ENCODE measurements at regions not wholly inside any gene's neighbourhood (a gene's known extent, or its start where the extent isn't known, plus 50 kb on each side); places are given as distances from the start of the nearest gene placed in this dataset.

- Histone ChIP-seq H3K9me3 (no peaks in the 10 kb centered on the region), H3K27me3 (replicated peaks; ENCODE audit: insufficient read depth) (no peaks in the 10 kb centered on the region), H3K4me1 (ENCODE audit: control insufficient read depth in 1 of 2, low read depth in 2 of 2) (peaks cover 11 to 56% of the 10 kb centered on the region in 2 donors), H3K36me3 (no peaks in the 10 kb centered on the region), H3K4me3 (no peak overlapping the region), H3K27ac (no peak overlapping the region)
- ATAC-seq (ENCODE audit: insufficient number of reproducible peaks, low FRiP score, low read depth) (no peak), DNase-seq (ENCODE audit: low spot score) (no peak)
- TF ChIP-seq CTCF (IDR thresholded peaks at IDR 0.05), result no peak
Measured at GRCh38 chr3:30346933-30347320, 259.5 kb upstream of the TGFBR2 start.

DNA sequence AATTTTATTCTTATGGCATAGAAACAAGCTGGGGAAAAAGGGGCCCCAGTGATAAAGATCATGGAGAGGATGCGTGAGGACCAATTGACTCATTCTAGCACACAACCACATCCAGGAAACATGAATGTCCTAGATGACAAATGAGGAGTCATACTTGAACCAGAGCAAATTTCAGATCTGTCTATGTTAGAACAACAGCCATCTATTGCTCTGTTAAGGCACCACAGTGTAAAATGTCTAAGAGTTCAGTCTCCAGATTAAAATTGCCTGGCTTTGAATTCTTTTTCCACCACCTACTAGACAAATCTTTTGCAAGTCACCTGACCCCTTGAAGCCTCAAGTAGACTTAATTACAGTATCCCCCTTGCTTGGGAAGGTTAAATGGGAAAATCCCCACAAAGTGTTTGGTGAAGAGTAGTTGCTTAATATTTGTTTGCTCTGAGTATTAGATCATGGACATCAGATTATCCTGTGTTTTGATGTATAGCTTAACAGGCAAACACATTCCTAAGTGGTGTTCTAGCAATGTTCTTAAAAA lies 258.7 kb upstream of the TGFBR2 start:
- Histone ChIP-seq H3K27ac (no peak overlapping the region), H3K27me3 (replicated peaks; ENCODE audit: insufficient read depth) (no peaks in the 10 kb centered on the region), H3K4me1 (ENCODE audit: control insufficient read depth in 1 of 2, low read depth in 2 of 2) (peaks cover 10 to 59% of the 10 kb centered on the region in 2 donors), H3K9me3 (no peaks in the 10 kb centered on the region), H3K36me3 (no peaks in the 10 kb centered on the region), H3K4me3 (no peak overlapping the region)
- ATAC-seq (ENCODE audit: insufficient number of reproducible peaks, low FRiP score, low read depth) (no peak), DNase-seq (ENCODE audit: low spot score) (no peak)
- TF ChIP-seq CTCF (IDR thresholded peaks at IDR 0.05), result no peak

GRCh38 chr3:30349507-30349906 lies 256.9 kb upstream of the TGFBR2 start:
- no peak for TF ChIP-seq CTCF (IDR thresholded peaks at IDR 0.05)
- H3K9me3 ChIP-seq, result no peaks in the 10 kb centered on the region
- no peaks in the 10 kb centered on the region for H3K27me3 ChIP-seq (replicated peaks; ENCODE audit: insufficient read depth)
- ATAC-seq (ENCODE audit: insufficient number of reproducible peaks, low FRiP score, low read depth) (no peak), DNase-seq (ENCODE audit: low spot score) (no peak)
- no peak overlapping the region for H3K27ac ChIP-seq
- H3K36me3 ChIP-seq, result no peaks in the 10 kb centered on the region
- peaks cover 15 to 66% of the 10 kb centered on the region in 2 donors for H3K4me1 ChIP-seq (ENCODE audit: control insufficient read depth in 1 of 2, low read depth in 2 of 2)
- no peak overlapping the region for H3K4me3 ChIP-seq

DNA sequence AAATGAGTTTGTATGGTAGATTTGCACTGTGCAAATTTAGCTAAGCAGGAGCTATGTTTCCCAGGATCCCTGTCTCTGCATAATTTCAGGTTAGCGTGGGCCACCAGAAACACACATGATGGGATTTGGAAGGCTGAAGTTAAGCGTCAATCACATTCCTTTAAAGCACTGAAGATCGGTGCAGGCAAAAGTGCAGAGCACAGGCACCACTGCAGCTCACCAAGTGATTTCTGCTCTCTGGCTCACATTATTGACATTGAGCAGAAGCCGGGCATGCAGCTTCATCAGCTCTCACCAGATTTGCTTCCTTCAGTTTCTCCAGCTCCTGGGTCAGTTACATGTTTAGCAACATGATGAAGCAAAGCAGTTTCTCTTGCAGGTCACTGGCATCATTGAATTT lies 256.4 kb upstream of the TGFBR2 start:
- DNase-seq (ENCODE audit: low spot score) (no peak), ATAC-seq (ENCODE audit: insufficient number of reproducible peaks, low FRiP score, low read depth) (no peak)
- no peak overlapping the region for H3K27ac ChIP-seq
- no peak overlapping the region for H3K4me3 ChIP-seq
- TF ChIP-seq CTCF (IDR thresholded peaks at IDR 0.05), result no peak
- H3K36me3 ChIP-seq, result no peaks in the 10 kb centered on the region
- H3K27me3 ChIP-seq (replicated peaks; ENCODE audit: insufficient read depth), result no peaks in the 10 kb centered on the region
- peaks cover 20 to 71% of the 10 kb centered on the region in 2 donors for H3K4me1 ChIP-seq (ENCODE audit: control insufficient read depth in 1 of 2, low read depth in 2 of 2)
- no peaks in the 10 kb centered on the region for H3K9me3 ChIP-seq

DNA sequence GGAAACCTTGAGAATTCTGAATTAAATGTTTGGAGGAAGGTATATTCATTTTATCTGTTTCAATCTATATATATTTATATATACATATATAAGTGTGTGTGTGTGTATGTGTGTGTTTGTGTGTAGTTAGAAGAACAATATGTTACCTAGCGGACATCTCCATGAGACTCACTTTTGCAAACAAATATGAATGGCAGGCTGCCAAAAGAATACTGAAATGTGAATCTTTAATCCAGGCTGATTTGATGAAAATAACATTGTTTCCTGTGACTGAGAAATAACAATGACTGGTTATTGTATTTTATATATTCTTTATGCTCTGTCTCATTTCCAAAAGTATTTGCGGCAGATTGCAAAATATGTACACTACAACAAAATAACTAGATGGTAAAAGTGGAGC lies 255.5 kb upstream of the TGFBR2 start:
- no peak for ATAC-seq (ENCODE audit: insufficient number of reproducible peaks, low FRiP score, low read depth)
- DNase-seq (ENCODE audit: low spot score), result no peak
- TF ChIP-seq CTCF (IDR thresholded peaks at IDR 0.05), result no peak
- no peaks in the 10 kb centered on the region for H3K36me3 ChIP-seq
- H3K27me3 ChIP-seq (replicated peaks; ENCODE audit: insufficient read depth), result no peaks in the 10 kb centered on the region
- H3K4me1 ChIP-seq (ENCODE audit: control insufficient read depth in 1 of 2, low read depth in 2 of 2), result peaks cover 29 to 76% of the 10 kb centered on the region in 2 donors
- peak overlapping the region; percentile 28 to 66 for H3K27ac ChIP-seq
- H3K9me3 ChIP-seq, result no peaks in the 10 kb centered on the region
- H3K4me3 ChIP-seq, result no peak overlapping the region

All from thoracic aorta (tissue), 2 donors.